OCI-LY7 (cell line): ENCODE measurements at regions not wholly inside any gene's neighbourhood (a gene's known extent, or its start where the extent isn't known, plus 50 kb on each side); places are given as distances from the start of the nearest gene placed in this dataset.

ENCODE experiments used
- BruUV-seq: library from RNA; stranded (reverse); fragments of 400-500 nt; replicated peaks from 2 replicates; lab custom pipeline; 2021; lab: Mats Ljungman, UMichigan
- CTCF ChIA-PET: fragments of 300-600 bp; sonication (Branson Sonifier 250); formaldehyde crosslinking; loops from one replicate; lab custom pipeline; 2022; ENCODE audit warnings: antibody characterized with exemption; ENCODE audit not compliant: unreplicated experiment; lab: Charles Lee
- POLR2A ChIA-PET: fragments of 300-600 bp; sonication (Branson Sonifier 250); formaldehyde crosslinking; loops from one replicate; lab custom pipeline; 2022; ENCODE audit warnings: antibody characterized with exemption; lab: Charles Lee
- DNase-seq: peaks from one replicate; pipeline ENCODE4 v3.0.0-alpha.2; 2015; ENCODE audit warnings: low spot score
- H2AFZ ChIP-seq: fragments of 200-600 bp; sonication (generic), shearing (Covaris generic); 2 replicates; pipeline ENCODE4 v1.6.1; 2014; ENCODE audit warnings: mild to moderate bottlenecking, antibody characterized with exemption, low read length, moderate library complexity
- H3K27ac ChIP-seq: fragments of 200-600 bp; sonication (generic); 2 replicates; pipeline ENCODE4 v1.5.1; 2014; ENCODE audit warnings: mixed run types, low read depth, mild to moderate bottlenecking, moderate library complexity, low read length, inconsistent platforms; ENCODE audit not compliant: poor library complexity, severe bottlenecking
- H3K36me3 ChIP-seq: fragments of 200-600 bp; sonication (generic); 2 replicates; pipeline ENCODE4 v1.6.1; 2014; ENCODE audit warnings: mild to moderate bottlenecking, antibody characterized with exemption, low read length, moderate library complexity, mixed read lengths; ENCODE audit not compliant: insufficient read depth
- H3K4me1 ChIP-seq: fragments of 200-600 bp; sonication (generic); 2 replicates; pipeline ENCODE4 v1.5.1; 2014; ENCODE audit warnings: mild to moderate bottlenecking, low read length; ENCODE audit not compliant: insufficient read depth, poor library complexity, severe bottlenecking
- H3K4me2 ChIP-seq: fragments of 200-600 bp; sonication (generic); 2 replicates; pipeline ENCODE4 v1.6.1; 2014; ENCODE audit warnings: mild to moderate bottlenecking, low read length
- H3K4me3 ChIP-seq: fragments of 200-600 bp; sonication (generic); 2 replicates; pipeline ENCODE4 v1.5.1; 2014; ENCODE audit warnings: mild to moderate bottlenecking, low read depth, low read length; ENCODE audit not compliant: poor library complexity, severe bottlenecking
- H3K79me2 ChIP-seq: fragments of 200-600 bp; sonication (generic); 2 replicates; pipeline ENCODE4 v1.6.1; 2016; ENCODE audit warnings: low read depth, mild to moderate bottlenecking, low read length, moderate library complexity, mixed read lengths; ENCODE audit not compliant: insufficient read depth
- H3K9me2 ChIP-seq: fragments of 200-600 bp; sonication (generic); 2 replicates; pipeline ENCODE4 v1.6.1; 2016; ENCODE audit warnings: mild to moderate bottlenecking, low read length, mixed read lengths; ENCODE audit not compliant: insufficient read depth
- H3K9me3 ChIP-seq: fragments of 200-600 bp; sonication (generic); 2 replicates; pipeline ENCODE4 v1.6.1; 2014; ENCODE audit warnings: mild to moderate bottlenecking, mixed run types, low read length, mixed read lengths
- H4K20me1 ChIP-seq: fragments of 200-600 bp; sonication (generic); 2 replicates; pipeline ENCODE4 v1.6.1; 2014; ENCODE audit warnings: mild to moderate bottlenecking, antibody characterized with exemption, low read length, moderate library complexity, mixed read lengths; ENCODE audit not compliant: insufficient read depth
- EZH2phosphoT487 ChIP-seq: fragments of 200-600 bp; sonication (generic); IDR thresholded peaks from 2 replicates; pipeline ENCODE4 v1.6.1; 2018; ENCODE audit warnings: low read depth, borderline replicate concordance, mild to moderate bottlenecking, mixed run types, antibody characterized with exemption, low read length, moderate library complexity, mixed read lengths
- intact Hi-C: fragments of 100-400 bp; cut with micrococcal nuclease; formaldehyde crosslinking; loops from one replicate; pipeline ENCODE4 v1.10.0; 2022; ENCODE audit not compliant: unreplicated experiment
- TF ChIP-seq, protein P1 (sequence below): fragments of 200-600 bp; sonication (generic); conservative IDR thresholded peaks from 2 replicates; pipeline ENCODE4 v1.5.1; 2014; ENCODE audit warnings: mild to moderate bottlenecking, antibody characterized with exemption, low read length, moderate library complexity, mixed read lengths

DNA sequence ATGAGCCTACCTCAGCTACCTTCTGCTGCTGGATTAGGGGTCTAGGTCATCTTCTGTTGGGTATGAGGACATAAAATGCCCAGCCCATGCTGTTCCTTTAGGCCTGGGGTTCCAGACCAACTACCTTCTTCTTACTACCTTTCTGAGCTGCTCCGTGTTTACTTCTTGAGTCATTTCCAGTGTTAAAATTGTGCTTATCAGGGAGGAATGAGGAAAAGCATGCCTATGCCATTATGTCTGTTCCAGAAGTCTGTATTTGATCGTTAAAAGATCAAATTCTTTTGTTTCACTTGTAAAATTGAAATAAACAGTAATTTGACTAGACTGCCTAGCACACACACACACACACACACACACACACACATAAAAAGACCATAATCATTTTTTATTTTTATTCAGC, 1912.7 kb upstream of the TENM3 start:
- Histone ChIP-seq H3K79me2 (no peaks in the 10 kb centered on the region), H3K9me2 (no peaks in the 10 kb centered on the region), H2AFZ (no peak overlapping the region), H3K9me3 (no peaks in the 10 kb centered on the region), H4K20me1 (no peaks in the 10 kb centered on the region), H3K4me1 (no peaks in the 10 kb centered on the region), H3K27ac (no peak overlapping the region), H3K4me2 (no peak overlapping the region), H3K36me3 (no peaks in the 10 kb centered on the region), H3K4me3 (no peak overlapping the region)
- DNase-seq, result no peak
- POLR2A ChIA-PET, result no interaction called here
- CTCF ChIA-PET, result no interaction called here
- intact Hi-C loops, result no loop called here
- no peak for TF ChIP-seq EZH2phosphoT487
- TF ChIP-seq, protein P1, sequence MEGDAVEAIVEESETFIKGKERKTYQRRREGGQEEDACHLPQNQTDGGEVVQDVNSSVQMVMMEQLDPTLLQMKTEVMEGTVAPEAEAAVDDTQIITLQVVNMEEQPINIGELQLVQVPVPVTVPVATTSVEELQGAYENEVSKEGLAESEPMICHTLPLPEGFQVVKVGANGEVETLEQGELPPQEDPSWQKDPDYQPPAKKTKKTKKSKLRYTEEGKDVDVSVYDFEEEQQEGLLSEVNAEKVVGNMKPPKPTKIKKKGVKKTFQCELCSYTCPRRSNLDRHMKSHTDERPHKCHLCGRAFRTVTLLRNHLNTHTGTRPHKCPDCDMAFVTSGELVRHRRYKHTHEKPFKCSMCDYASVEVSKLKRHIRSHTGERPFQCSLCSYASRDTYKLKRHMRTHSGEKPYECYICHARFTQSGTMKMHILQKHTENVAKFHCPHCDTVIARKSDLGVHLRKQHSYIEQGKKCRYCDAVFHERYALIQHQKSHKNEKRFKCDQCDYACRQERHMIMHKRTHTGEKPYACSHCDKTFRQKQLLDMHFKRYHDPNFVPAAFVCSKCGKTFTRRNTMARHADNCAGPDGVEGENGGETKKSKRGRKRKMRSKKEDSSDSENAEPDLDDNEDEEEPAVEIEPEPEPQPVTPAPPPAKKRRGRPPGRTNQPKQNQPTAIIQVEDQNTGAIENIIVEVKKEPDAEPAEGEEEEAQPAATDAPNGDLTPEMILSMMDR, result no peak
- BruUV-seq, result no TSS peak

DNA sequence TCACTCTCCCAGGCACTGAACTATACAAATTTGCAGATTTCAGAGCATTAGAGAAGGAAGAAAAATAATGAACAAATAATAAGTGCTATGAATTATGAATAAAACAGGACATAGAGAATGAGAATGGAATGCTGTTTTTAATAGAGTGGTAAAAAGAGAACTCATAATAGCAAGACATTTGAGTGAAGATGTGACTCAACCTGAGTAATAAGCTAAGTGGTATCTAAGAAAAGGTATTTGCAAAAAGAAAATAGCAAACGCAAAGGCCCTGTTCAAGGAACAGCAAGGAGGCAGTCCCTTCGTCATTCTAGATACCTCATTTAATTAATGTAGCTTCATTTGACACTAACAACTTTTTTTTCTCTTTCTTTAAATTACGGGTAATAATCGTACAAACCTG, 1910.0 kb upstream of the TENM3 start:
- H3K4me3 ChIP-seq, result no peak overlapping the region
- H4K20me1 ChIP-seq, result no peaks in the 10 kb centered on the region
- no peaks in the 10 kb centered on the region for H3K4me1 ChIP-seq
- DNase-seq, result no peak
- no peak overlapping the region for H3K4me2 ChIP-seq
- TF ChIP-seq, protein P1, result no peak
- TF ChIP-seq EZH2phosphoT487, result no peak
- no peaks in the 10 kb centered on the region for H3K9me3 ChIP-seq
- H3K9me2 ChIP-seq, result no peaks in the 10 kb centered on the region
- no TSS peak for BruUV-seq
- no peak overlapping the region for H2AFZ ChIP-seq
- CTCF ChIA-PET, result no interaction called here
- no peaks in the 10 kb centered on the region for H3K36me3 ChIP-seq
- POLR2A ChIA-PET, result no interaction called here
- H3K79me2 ChIP-seq, result no peaks in the 10 kb centered on the region
- H3K27ac ChIP-seq, result no peak overlapping the region
- intact Hi-C loops, result no loop called here

DNA sequence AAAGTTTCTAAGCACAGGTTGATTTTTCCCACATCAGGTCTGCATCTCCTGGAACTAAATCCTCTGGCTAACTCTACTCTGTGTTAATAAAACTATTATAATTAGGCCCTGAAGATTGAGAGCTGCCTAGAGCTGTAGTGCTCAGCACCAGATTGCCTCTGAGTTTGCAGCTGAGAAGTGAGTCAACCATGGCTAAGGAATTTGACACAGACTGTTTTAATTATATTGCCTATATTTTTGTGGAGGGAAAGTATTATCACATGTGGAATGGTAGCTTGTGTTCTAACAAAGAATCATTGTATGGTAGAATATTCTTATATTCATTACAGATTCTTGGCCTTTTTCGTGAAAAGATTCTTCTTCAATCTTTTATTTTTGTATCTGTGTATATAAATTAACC, 1907.6 kb upstream of the TENM3 start:
- no peak overlapping the region for H3K27ac ChIP-seq
- H2AFZ ChIP-seq, result no peak overlapping the region
- H3K9me3 ChIP-seq, result no peaks in the 10 kb centered on the region
- H3K36me3 ChIP-seq, result no peaks in the 10 kb centered on the region
- no peaks in the 10 kb centered on the region for H4K20me1 ChIP-seq
- BruUV-seq, result no TSS peak
- H3K9me2 ChIP-seq, result no peaks in the 10 kb centered on the region
- H3K79me2 ChIP-seq, result no peaks in the 10 kb centered on the region
- no peaks in the 10 kb centered on the region for H3K4me1 ChIP-seq
- CTCF ChIA-PET, result no interaction called here
- H3K4me3 ChIP-seq, result no peak overlapping the region
- POLR2A ChIA-PET, result interaction anchor here (0.7 kb wide), 1 partner anchor 457 kb away, joined by 4 read pairs; no protein-coding TSS in a partner anchor
- intact Hi-C loops, result no loop called here
- no peak overlapping the region for H3K4me2 ChIP-seq
- TF ChIP-seq, protein P1, result no peak
- TF ChIP-seq EZH2phosphoT487, result no peak
- no peak for DNase-seq
